Motor neuron (in vitro differentiated cells): ENCODE measurements at regions not wholly inside any gene's neighbourhood (a gene's known extent, or its start where the extent isn't known, plus 50 kb on each side); places are given as distances from the start of the nearest gene placed in this dataset.
"Not testable (repeated sequence)": the region's sequence is repeated elsewhere in the genome, so short reads cannot be mapped to it uniquely, and the experiment has no call there.

ENCODE experiments used
- ATAC-seq, 8 experiments: fragments of 200-7000 bp; cut with Tn5 transposase; replicated peaks in 6 of 8; 2 replicates each; pipeline ENCODE4 v1.8.0; 2021; ENCODE audit warnings: mild to moderate bottlenecking in 8 of 8, moderate library complexity in 8 of 8
- H3K27ac ChIP-seq, 2 donors: fragments of 250-450 bp; sonication (Bioruptor Pico); 2 replicates each; pipeline ENCODE4 v1.9.0; 2021; ENCODE audit warnings: antibody characterized with exemption in 2 of 2, mild to moderate bottlenecking in 2 of 2, moderate library complexity in 1 of 2
- H3K4me1 ChIP-seq, 2 donors: fragments of 250-450 bp; sonication (Bioruptor Pico); replicated peaks in 1 of 2; 2 replicates each; pipeline ENCODE4 v1.6.1; 2021; ENCODE audit warnings: antibody characterized with exemption in 2 of 2, mild to moderate bottlenecking in 2 of 2, moderate library complexity in 1 of 2
- H3K4me3 ChIP-seq, 5 donors: fragments of 250-450 bp; sonication (Bioruptor Pico); 2 replicates each; pipeline ENCODE4 v1.9.0; 2021; ENCODE audit warnings: antibody characterized with exemption in 5 of 5, mild to moderate bottlenecking in 5 of 5, moderate library complexity in 4 of 5
- WGBS, 10 experiments: fragments of 450-650 bp; shearing (Covaris generic); methylation state at CpG; one replicate each; pipeline ENCODE4 v1.0.0; 2022; 5-methylcytosine and 5-hydroxymethylcytosine counted together
- in situ Hi-C, 9 experiments: fragments of 400-800 bp; cut with MboI; loops; one replicate each; pipeline ENCODE4 v1.15.0; 2021; ENCODE audit warnings: low sequenced_read_pairs in 9 of 9, low pct_unique_long_range_greater_than_20kb in 2 of 9; ENCODE audit not compliant: unreplicated experiment in 9 of 9

DNA sequence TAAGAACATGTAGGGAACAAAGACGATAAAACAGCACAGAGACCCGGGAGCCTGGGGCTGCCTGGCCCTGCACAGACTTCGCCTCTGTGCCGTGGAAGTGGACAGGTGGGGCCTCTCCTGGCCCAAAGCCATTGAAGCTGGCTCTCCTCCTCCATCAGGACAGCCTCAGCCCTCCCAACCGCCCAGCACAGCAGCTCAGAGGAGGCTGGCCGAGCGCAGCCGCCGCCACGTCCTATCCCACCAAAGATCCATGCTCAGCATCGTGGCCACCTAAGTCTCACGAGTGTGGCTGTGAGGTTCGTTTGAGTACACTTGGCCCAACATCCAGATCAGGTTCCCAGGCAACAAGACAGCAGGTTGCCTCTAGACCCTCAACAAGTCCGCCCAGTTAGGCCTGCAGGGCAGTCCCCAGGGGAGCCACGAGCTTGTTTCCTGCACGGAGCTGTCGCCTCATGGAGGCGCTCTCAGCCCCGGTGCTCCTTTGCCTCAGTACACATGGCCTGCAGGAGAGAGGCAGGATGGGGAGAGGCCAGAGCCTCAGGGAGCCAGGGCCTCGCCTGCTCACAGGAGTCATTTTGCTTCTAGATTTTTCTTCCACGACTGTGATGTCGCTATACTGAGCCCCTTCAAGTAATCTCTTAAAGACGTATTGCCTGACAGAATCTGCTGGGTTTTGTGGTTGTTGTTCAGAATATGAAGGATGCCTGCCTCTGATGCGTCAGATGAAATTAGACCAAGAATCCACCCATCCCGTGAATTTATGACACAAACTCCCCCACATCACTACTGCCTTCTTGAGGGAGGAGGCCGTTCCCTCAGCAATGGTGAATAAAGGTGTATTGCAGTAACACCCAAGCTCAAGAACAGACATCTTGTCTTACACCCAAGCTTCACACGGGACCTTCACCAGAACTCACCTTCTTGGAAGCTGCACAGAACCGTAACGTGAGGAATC lies 102.7 kb downstream of the RNASET2 start:
- Histone ChIP-seq H3K4me1 (peaks cover 17 to 18% of the 10 kb centered on the region in 2 donors), H3K4me3 (no peak overlapping the region), H3K27ac (no peak overlapping the region)
- WGBS, 10 experiments: 60 to 100% (median 93%) methylated on average over 1 to 16 of the region's 29 CpGs
- no peak for ATAC-seq
- in situ Hi-C loops: no loop called here

DNA sequence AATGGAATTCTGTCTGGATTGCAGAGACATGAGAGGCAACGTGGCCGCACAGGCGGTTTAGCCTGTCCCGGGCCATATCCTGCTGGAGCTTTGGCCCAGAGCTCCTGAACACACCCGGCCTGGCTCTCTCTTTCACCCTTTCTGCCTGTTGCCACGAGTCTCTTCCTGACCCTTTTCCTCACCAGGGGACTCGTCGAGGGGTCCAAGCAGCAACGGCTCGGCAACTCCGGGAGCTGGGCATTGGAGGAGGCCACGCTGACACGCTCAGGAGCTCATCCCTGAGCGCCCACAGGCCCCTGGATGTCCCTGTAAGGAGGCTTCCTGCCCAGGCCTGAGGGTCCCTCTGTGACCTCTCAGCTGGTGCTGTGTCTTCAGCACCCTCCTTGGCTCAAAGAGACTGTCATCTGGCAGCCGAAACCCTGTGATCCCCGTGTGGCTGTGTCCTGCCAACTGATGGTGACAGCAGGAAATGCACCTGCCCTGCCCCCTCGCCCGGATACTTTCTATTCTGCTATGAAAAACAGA lies 103.8 kb downstream of the RNASET2 start:
- ATAC-seq: peak in 5 of 8 experiments; percentile 53 to 69 (median 62)
- WGBS, 10 experiments: 10 to 91% (median 66%) methylated on average over 2 to 11 of the region's 18 CpGs; no CpG with 5 or more reads in 4 of the 10 experiments
- H3K4me1 ChIP-seq: peaks cover 17 to 18% of the 10 kb centered on the region in 2 donors
- no peak overlapping the region for H3K4me3 ChIP-seq
- in situ Hi-C loops: no loop called here
- peak overlapping the region; percentile 14 to 76 for H3K27ac ChIP-seq

DNA sequence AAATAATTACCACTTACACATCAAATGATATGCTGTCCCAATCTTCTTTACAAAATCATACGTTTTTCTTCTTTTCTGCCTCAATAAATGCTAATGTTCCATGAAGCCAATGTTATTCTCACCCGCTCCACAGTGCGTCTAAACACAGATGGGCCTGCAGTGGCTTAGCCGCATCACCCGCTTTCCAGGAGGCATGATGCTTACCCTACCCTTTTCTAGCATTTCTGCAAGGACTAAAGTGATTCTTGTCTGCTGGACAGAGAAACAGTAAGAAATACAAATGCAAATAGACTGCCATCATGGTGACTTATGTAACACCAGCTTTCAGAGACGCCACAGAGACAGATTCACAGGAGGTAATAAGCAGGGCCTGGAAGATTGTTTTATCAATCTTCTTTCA lies 104.4 kb downstream of the RNASET2 start:
- in situ Hi-C loops: no loop called here
- Histone ChIP-seq H3K4me1 (peaks cover 17 to 18% of the 10 kb centered on the region in 2 donors), H3K4me3 (no peak overlapping the region), H3K27ac (peak overlapping the region; percentile 14 to 76)
- peak in 5 of 8 experiments; percentile 82 to 90 (median 86) for ATAC-seq
- 48 to 72% (median 58%) methylated on average over 2 to 6 of the region's 6 CpGs; no CpG with 5 or more reads in 3 of the 10 experiments for WGBS, 10 experiments

DNA sequence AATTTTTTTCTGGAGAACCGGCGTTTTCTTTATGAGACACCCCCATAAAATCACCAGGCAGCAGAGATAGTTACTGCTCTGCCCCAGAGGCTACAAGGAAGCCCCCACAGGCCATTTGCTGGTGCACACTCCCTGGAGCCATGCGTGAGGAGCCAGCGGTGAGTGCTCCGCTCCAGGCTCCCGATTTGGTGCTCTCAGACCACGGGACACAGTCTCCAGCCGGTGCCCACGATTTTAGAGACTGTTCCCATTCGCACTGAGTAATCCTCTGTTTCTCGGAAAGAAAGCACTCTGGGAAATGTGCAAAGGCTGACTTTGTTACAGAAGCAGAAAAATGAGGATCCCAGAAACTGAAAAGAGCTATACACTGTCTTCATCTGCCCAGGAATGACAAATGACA lies 104.9 kb downstream of the RNASET2 start:
- peak overlapping the region in 1 of 2 donors; percentile 20 for H3K27ac ChIP-seq
- ATAC-seq: peak in 4 of 8 experiments; percentile 22 to 50 (median 40)
- H3K4me3 ChIP-seq: no peak overlapping the region
- in situ Hi-C loops: no loop called here
- peaks cover 17 to 18% of the 10 kb centered on the region in 2 donors for H3K4me1 ChIP-seq
- WGBS, 10 experiments: 37 to 100% (median 91%) methylated on average over 1 to 11 of the region's 11 CpGs; no CpG with 5 or more reads in 2 of the 10 experiments

DNA sequence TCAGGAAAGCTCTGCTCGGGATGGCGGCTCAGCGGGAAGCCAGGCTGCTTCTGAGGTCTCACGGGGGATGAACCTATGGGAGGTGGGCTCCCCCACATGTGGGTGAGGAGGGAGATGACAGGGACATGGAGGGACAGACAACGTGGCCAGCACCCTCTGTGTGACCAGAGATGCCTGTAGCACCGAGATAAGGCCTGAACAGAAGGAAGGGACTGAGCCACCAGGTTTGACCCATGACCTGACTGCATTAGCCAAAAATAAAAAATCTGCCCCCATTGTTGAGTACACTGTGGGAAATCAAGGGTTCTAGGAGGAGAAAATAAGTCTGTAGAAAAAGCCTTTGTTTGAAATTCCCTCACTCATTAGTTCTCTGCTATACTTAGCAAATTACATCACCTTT lies 105.7 kb downstream of the RNASET2 start:
- ATAC-seq: no peak
- in situ Hi-C loops: no loop called here
- peaks cover 17 to 18% of the 10 kb centered on the region in 2 donors for H3K4me1 ChIP-seq
- WGBS, 10 experiments: 0 to 40% (median 20%) methylated on average over 1 to 2 of the region's 6 CpGs; no CpG with 5 or more reads in 7 of the 10 experiments
- no peak overlapping the region for H3K27ac ChIP-seq
- no peak overlapping the region for H3K4me3 ChIP-seq

DNA sequence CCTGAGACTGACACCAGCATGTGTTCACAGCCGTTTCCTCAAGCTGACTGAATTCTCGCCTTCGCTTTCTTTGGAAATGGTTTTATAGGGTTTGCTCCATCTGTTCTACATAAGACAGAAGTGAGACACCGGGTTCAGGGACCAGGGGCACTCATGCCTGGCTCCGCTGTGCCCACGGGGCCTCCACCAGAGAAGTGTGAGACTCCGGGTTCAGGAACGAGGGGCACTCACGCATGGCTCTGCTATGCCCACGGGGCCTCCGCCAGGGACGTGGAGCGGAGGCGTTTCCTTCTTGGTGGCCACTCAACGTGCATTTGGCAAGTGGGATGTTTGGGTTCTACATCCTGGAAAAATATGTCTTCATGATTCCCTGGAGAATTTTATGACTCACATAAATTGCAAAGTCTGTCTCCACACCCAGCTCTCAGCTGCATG lies 106.6 kb downstream of the RNASET2 start:
- H3K4me1 ChIP-seq: peaks cover 17 to 18% of the 10 kb centered on the region in 2 donors
- in situ Hi-C loops: no loop called here
- H3K27ac ChIP-seq: no peak overlapping the region
- 19 to 100% (median 80%) methylated on average over 3 to 9 of the region's 15 CpGs; no CpG with 5 or more reads in 3 of the 10 experiments for WGBS, 10 experiments
- ATAC-seq: peak in 2 of 8 experiments; percentile 56 to 89
- H3K4me3 ChIP-seq: no peak overlapping the region

DNA sequence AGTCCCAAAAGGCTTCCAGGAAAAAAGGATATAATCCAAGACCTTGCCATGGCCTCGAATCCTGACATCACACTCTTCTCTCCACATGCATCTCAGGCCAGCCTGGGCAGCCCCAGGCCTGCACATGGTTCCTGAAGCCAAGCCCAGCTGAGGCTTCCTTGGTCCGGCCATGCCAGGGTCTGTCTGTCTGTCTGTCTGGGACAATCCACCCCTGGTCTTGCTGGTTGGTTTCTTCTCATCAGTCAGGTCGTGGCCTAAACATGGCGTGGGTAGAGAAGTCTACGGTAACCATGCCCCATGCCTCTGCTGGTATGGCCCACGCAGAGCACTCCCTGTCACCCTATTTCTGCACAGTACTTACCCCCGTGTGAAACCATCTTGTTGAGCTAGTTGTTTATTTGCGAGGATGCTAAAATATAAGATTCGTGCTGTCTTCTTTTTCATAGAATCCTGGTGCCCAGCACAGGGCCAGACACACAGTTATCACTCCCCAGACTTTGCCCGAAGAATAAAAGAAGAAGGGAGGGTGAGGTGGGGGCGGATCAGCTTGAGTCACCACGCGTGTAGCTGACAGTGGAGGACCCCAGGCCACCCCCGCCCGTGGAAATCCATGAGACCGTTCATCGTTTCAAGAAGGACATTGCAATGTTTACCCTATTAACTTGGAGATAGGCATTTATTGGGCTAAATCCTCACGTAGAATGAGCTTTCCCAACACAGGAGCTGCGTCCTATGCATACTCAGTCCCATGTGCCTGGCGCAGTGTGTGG lies 107.2 kb downstream of the RNASET2 start:
- H3K4me1 ChIP-seq: peaks cover 17 to 18% of the 10 kb centered on the region in 2 donors
- H3K27ac ChIP-seq: no peak overlapping the region
- WGBS, 10 experiments: 26 to 100% (median 84%) methylated on average over 1 to 12 of the region's 20 CpGs; no CpG with 5 or more reads in 3 of the 10 experiments
- in situ Hi-C loops: no loop called here
- H3K4me3 ChIP-seq: no peak overlapping the region
- ATAC-seq: no peak

DNA sequence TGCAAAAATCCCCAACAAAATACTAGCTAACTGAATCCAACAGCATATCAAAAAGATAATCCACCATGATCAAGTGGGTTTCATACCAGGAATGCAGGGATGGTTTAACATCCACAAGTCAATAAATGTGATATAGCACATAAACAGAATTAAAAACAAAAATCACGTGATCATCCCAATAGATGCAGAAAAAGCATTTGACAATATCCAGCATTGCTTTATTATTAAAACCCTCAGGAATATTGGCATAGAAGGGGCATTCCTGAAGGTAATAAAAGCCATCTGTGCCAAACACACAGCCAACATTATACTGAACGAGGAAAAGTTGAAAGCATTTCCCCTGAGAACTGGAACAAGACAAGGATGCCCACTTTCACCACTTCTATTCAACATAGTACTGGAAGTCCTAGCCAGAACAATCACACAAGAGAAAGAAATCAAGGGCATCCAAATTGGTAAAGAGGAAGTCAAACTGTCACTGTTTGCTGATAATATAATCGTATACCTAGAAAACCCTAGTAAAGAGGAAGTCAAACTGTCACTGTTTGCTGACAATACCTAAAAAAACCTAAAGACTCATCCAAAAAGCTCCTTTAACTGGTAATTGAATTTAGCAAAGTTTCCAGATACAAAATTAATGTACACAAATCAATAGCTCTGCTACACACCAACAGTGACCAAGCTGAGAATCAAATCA lies 109.8 kb downstream of the RNASET2 start:
- WGBS, 10 experiments: 0 to 98% (median 92%) methylated on average over 1 to 3 of the region's 3 CpGs; no CpG with 5 or more reads in 1 of the 10 experiments
- in situ Hi-C loops: not testable (repeated sequence)

DNA sequence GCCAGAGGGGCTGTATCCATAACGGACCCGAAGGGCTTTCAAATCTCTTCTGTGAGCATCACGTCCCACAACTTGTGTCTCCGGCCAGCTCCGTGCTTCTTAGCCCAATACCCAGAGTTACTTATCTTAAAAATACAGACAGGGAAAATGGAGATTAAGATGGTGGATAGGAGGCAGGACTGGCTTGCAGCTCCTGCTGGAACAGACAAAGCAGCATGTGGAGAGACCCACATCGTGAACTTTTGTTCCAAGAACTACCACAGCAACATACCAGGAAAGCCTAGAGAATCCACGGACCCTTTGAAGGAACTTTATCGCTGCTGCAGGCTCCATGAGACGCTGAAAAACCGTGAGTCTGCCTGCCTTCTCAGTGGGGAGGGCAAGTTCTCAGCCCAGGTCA lies 113.7 kb downstream of the RNASET2 start:
- Histone ChIP-seq H3K4me3 (no peak overlapping the region), H3K27ac (no peak overlapping the region), H3K4me1 (no peaks in the 10 kb centered on the region)
- ATAC-seq: no peak
- 23 to 96% (median 73%) methylated on average over 1 to 9 of the region's 10 CpGs; no CpG with 5 or more reads in 2 of the 10 experiments for WGBS, 10 experiments
- in situ Hi-C loops: no loop called here

More for the DNA sequence above, 109.8 kb downstream of the RNASET2 start:
- ATAC-seq, H3K4me3 ChIP-seq, H3K27ac ChIP-seq, H3K4me1 ChIP-seq: not testable (repeated sequence)

DNA sequence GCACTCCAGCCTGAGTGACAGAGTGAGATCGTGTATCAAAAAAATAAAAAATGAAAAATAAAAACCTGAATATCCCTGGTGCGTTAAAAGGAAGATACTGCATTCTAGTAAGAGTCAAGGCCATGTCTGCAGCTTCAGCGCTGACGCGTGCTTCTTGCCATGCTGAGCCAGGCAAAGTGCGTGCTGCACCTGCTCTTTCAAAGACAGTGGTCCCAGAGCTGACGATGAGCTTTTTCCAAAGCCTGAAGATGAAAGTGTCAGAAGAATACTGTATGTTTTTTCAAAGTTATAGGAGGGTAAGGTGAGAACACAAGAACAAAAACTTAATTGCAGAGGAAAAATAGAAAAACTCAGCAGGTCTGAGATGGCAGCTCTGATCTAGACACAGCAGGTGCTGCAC lies 115.1 kb downstream of the RNASET2 start:
- Histone ChIP-seq H3K4me1 (no peaks in the 10 kb centered on the region), H3K4me3 (no peak overlapping the region), H3K27ac (no peak overlapping the region)
- in situ Hi-C loops: no loop called here
- ATAC-seq: no peak
- 36 to 99% (median 85%) methylated on average over 1 to 7 of the region's 7 CpGs for WGBS, 10 experiments

DNA sequence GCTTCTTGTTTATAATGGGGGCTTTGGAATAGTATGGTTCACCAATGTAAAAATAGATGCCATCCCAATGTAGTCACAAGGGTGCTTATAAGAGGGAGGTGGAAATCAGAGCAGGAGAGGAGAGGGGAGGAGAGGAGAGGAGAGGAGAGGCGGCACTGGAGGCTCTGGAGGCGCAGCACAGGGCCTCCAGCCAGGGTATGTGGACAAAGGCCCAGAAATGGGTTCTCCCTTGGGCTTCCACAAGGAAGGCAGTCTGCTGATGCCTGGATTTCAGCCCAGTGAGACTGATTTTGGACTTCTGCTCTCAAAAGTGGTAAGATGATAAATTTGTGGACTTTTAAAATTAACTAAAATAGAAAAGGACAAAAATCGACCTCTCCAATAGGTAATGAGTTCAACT lies 116.8 kb downstream of the RNASET2 start:
- Histone ChIP-seq H3K4me3 (no peak overlapping the region), H3K4me1 (no peaks in the 10 kb centered on the region), H3K27ac (no peak overlapping the region)
- 0 to 81% (median 9%) methylated on average over 1 to 2 of the region's 3 CpGs; no CpG with 5 or more reads in 4 of the 10 experiments for WGBS, 10 experiments
- no peak for ATAC-seq
- in situ Hi-C loops: no loop called here

DNA sequence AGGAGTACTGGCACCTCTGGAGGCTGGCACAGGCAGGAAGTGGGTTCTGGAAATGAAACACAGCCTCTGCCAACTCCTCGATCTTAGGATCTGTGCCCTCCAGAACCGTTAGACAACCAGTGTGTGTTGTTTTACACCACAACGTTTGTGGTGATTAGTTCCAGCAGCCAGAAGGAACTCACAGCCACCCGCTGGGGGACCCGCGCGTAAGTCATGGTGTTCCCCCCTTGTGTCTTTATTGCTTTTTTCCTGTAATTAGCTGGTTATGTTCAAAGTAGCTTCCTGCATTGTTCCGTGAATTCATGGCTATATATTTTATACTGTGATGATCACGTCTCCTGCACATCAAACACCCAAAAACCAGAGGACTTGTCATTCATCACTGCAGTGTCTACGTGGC lies 117.4 kb downstream of the RNASET2 start:
- in situ Hi-C loops: no loop called here
- Histone ChIP-seq H3K4me3 (no peak overlapping the region), H3K4me1 (no peaks in the 10 kb centered on the region), H3K27ac (no peak overlapping the region)
- ATAC-seq: no peak
- 0 to 100% (median 79%) methylated on average over 1 to 8 of the region's 10 CpGs; no CpG with 5 or more reads in 3 of the 10 experiments for WGBS, 10 experiments
